PC-9 (cell line): ENCODE measurements at regions not wholly inside any gene's neighbourhood (a gene's known extent, or its start where the extent isn't known, plus 50 kb on each side); places are given as distances from the start of the nearest gene placed in this dataset.
"Not testable (repeated sequence)": the region's sequence is repeated elsewhere in the genome, so short reads cannot be mapped to it uniquely, and the experiment has no call there.

Experiments used
- BruUV-seq: library from RNA; stranded (reverse); fragments of 400-500 nt; replicated peaks from 2 replicates; lab custom pipeline; 2021; lab: Mats Ljungman, UMichigan
- CTCF ChIA-PET: fragments of 300-600 bp; sonication (Branson Sonifier 250); formaldehyde crosslinking; loops from one replicate; lab custom pipeline; 2022; ENCODE audit warnings: antibody characterized with exemption; lab: Charles Lee
- POLR2A ChIA-PET: fragments of 300-600 bp; sonication (Branson Sonifier 250); formaldehyde crosslinking; loops from one replicate; lab custom pipeline; 2022; ENCODE audit warnings: antibody characterized with exemption; ENCODE audit not compliant: unreplicated experiment; lab: Charles Lee
- DNase-seq, 2 experiments: peaks; one replicate each; pipeline versions ENCODE4 v3.0.0 to v3.0.0-alpha.2; 2015 to 2022; ENCODE audit warnings: mixed read lengths in 1 of 2
- H2AFZ ChIP-seq: fragments of 200-600 bp; sonication (generic); 2 replicates; pipeline ENCODE4 v1.8.1; 2017; ENCODE audit warnings: antibody characterized with exemption
- H3F3A ChIP-seq: fragments of 200-600 bp; sonication (generic); 2 replicates; pipeline ENCODE4 v1.8.1; 2017; ENCODE audit warnings: antibody characterized with exemption, mild to moderate bottlenecking, low read depth; ENCODE audit not compliant: insufficient read depth
- H3K27ac ChIP-seq: fragments of 200-600 bp; sonication (generic); 2 replicates; pipeline ENCODE4 v1.6.1; 2016; ENCODE audit warnings: mixed run types
- H3K27me3 ChIP-seq: fragments of 200-600 bp; sonication (generic); 2 replicates; pipeline ENCODE4 v1.6.1; 2016; ENCODE audit warnings: low read depth, mixed run types; ENCODE audit not compliant: insufficient read depth
- H3K36me3 ChIP-seq: fragments of 200-600 bp; sonication (generic); 2 replicates; pipeline ENCODE4 v1.6.1; 2016; ENCODE audit warnings: low read depth, mixed run types
- H3K4me1 ChIP-seq: fragments of 200-600 bp; sonication (generic); replicated peaks from 2 replicates; pipeline ENCODE4 v1.6.1; 2016; ENCODE audit warnings: mixed run types; ENCODE audit not compliant: insufficient read depth
- H3K4me2 ChIP-seq: fragments of 200-600 bp; sonication (generic); 2 replicates; pipeline ENCODE4 v1.6.1; 2017; ENCODE audit warnings: mixed run types
- H3K4me3 ChIP-seq: fragments of 200-600 bp; sonication (generic); 2 replicates; pipeline ENCODE4 v1.6.1; 2016; ENCODE audit warnings: mixed run types
- H3K79me2 ChIP-seq: fragments of 200-600 bp; sonication (generic); 2 replicates; pipeline ENCODE4 v1.6.1; 2017; ENCODE audit warnings: low read depth, mixed run types
- H3K9me2 ChIP-seq: fragments of 200-600 bp; sonication (generic); 2 replicates; pipeline ENCODE4 v1.8.1; 2017; ENCODE audit warnings: mild to moderate bottlenecking; ENCODE audit not compliant: insufficient read depth
- H3K9me3 ChIP-seq: fragments of 200-600 bp; sonication (generic); 2 replicates; pipeline ENCODE4 v1.8.1; 2016; ENCODE audit warnings: low read depth; ENCODE audit not compliant: insufficient read depth
- H4K20me1 ChIP-seq: fragments of 200-600 bp; sonication (generic); 2 replicates; pipeline ENCODE4 v1.8.1; 2017; ENCODE audit not compliant: insufficient read depth
- EZH2 ChIP-seq: fragments of 200-600 bp; sonication (generic); IDR thresholded peaks from 2 replicates; pipeline ENCODE4 v1.8.0; 2017; ENCODE audit warnings: antibody characterized with exemption, low read depth
- intact Hi-C: fragments of 100-400 bp; cut with micrococcal nuclease; formaldehyde crosslinking; loops from one replicate; pipeline ENCODE4 v1.10.0; 2022; ENCODE audit not compliant: unreplicated experiment
- TF ChIP-seq, protein P1 (sequence below): fragments of 200-600 bp; sonication (generic); conservative IDR thresholded peaks from 2 replicates; pipeline ENCODE4 v1.6.1; 2017; ENCODE audit warnings: mixed run types, antibody characterized with exemption, mild to moderate bottlenecking, moderate library complexity

GRCh38 chr17:21476867-21477266 is 100.7 kb downstream of the KCNJ12 start:
- Histone ChIP-seq H3K4me1 (no peaks in the 10 kb centered on the region), H3K36me3 (no peaks in the 10 kb centered on the region), H3K9me2 (no peaks in the 10 kb centered on the region), H3F3A (no peaks in the 10 kb centered on the region), H3K4me2 (no peak overlapping the region), H3K79me2 (no peaks in the 10 kb centered on the region), H3K27ac (no peak overlapping the region), H3K4me3 (no peak overlapping the region), H3K27me3 (peaks cover 91% of the 10 kb centered on the region), H4K20me1 (no peaks in the 10 kb centered on the region), H3K9me3 (no peaks in the 10 kb centered on the region; the same call in 1 of the 2 replicates), H2AFZ (no peak overlapping the region)
- TF ChIP-seq, protein P1, sequence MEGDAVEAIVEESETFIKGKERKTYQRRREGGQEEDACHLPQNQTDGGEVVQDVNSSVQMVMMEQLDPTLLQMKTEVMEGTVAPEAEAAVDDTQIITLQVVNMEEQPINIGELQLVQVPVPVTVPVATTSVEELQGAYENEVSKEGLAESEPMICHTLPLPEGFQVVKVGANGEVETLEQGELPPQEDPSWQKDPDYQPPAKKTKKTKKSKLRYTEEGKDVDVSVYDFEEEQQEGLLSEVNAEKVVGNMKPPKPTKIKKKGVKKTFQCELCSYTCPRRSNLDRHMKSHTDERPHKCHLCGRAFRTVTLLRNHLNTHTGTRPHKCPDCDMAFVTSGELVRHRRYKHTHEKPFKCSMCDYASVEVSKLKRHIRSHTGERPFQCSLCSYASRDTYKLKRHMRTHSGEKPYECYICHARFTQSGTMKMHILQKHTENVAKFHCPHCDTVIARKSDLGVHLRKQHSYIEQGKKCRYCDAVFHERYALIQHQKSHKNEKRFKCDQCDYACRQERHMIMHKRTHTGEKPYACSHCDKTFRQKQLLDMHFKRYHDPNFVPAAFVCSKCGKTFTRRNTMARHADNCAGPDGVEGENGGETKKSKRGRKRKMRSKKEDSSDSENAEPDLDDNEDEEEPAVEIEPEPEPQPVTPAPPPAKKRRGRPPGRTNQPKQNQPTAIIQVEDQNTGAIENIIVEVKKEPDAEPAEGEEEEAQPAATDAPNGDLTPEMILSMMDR = no peak
- no peak for TF ChIP-seq EZH2
- DNase-seq = no peak
- BruUV-seq = no TSS peak
- ChIA-PET POLR2A (no interaction called here), CTCF (no interaction called here)
- intact Hi-C loops = no loop called here

DNA sequence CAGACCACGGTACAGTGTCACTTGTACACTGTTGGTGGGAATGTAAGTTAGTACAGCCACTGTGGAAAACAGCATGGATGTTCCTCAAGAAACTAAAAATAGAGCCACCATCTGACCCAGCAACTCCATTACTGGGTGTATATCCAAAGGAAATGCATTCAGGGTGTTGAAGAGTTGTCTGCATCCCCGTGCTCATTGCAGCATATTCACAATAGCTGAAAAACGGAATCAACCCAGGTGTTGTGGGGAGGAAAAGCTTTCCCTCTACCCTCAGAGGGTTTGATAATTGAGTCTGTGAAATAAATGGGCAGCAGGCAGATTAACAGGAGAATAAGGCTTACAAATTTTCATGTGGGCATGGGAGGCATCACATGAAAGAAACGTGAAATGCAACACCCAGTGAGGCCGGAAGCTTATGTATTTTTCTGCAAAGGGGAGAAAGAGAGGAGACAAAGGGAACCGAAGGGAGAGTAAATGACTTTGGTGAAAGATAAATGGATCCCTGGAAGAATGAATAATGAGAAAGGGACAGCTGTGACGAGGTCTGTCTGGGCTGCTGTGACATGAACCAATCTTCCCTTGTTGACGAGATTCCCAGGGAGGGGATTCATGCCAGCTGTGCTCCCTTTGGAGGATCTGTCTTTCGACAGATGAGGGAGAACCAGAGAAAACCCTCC is 106.2 kb downstream of the KCNJ12 start:
- H3K4me2 ChIP-seq = no peak overlapping the region
- CTCF ChIA-PET = no interaction called here
- POLR2A ChIA-PET = no interaction called here
- no peak overlapping the region for H3K27ac ChIP-seq
- H3K9me2 ChIP-seq = no peaks in the 10 kb centered on the region
- intact Hi-C loops = no loop called here
- H3K79me2 ChIP-seq = no peaks in the 10 kb centered on the region
- no TSS peak for BruUV-seq
- TF ChIP-seq, protein P1 = no peak
- H4K20me1 ChIP-seq = no peaks in the 10 kb centered on the region
- H3K36me3 ChIP-seq = no peaks in the 10 kb centered on the region
- no peaks in the 10 kb centered on the region; the same call in 1 of the 2 replicates for H3K9me3 ChIP-seq
- no peak overlapping the region for H3K4me3 ChIP-seq
- H2AFZ ChIP-seq = no peak overlapping the region
- no peak for DNase-seq
- peaks cover 93% of the 10 kb centered on the region for H3K27me3 ChIP-seq
- H3K4me1 ChIP-seq = no peaks in the 10 kb centered on the region
- H3F3A ChIP-seq = no peaks in the 10 kb centered on the region

- BruUV-seq = not testable (repeated sequence)
Measured at GRCh38 chr17:21488043-21488442, 111.9 kb downstream of the KCNJ12 start.

DNA sequence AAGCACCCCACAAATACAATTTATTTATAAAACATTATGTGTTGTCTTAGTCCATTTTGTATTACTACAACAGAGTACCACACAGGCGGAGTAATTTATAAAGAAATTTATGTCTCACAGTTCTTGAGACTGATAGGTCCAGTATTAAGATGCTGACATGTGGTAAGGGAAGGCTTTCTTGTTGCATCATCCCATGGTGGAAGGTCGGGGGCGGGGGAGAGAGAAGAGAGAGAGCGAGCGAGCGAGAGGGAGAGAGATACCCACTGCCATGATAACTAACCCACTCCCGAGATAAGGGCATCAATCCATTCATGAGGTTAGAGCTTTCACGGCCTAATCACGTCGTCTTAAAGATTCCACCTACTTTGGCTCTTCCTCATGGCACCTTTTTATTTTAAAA is 117.8 kb downstream of the KCNJ12 start:
- TF ChIP-seq EZH2 = no peak
- TF ChIP-seq, protein P1 = no peak
- Histone ChIP-seq H3K27ac (no peak overlapping the region), H4K20me1 (no peaks in the 10 kb centered on the region), H3K79me2 (no peaks in the 10 kb centered on the region), H3K4me2 (no peak overlapping the region), H3K27me3 (peaks cover 82% of the 10 kb centered on the region), H2AFZ (no peak overlapping the region), H3K9me2 (no peaks in the 10 kb centered on the region), H3K9me3 (no peaks in the 10 kb centered on the region), H3K4me1 (no peaks in the 10 kb centered on the region), H3F3A (no peaks in the 10 kb centered on the region), H3K4me3 (no peak overlapping the region), H3K36me3 (no peaks in the 10 kb centered on the region)
- CTCF ChIA-PET = interaction anchor here (0.6 kb wide), 1 partner anchor 19 kb away, joined by 3 read pairs; no protein-coding TSS in a partner anchor
- POLR2A ChIA-PET = no interaction called here
- no TSS peak for BruUV-seq
- DNase-seq = no peak
- intact Hi-C loops = no loop called here

More at GRCh38 chr17:21488043-21488442, 111.9 kb downstream of the KCNJ12 start:
- H2AFZ ChIP-seq, H3K4me3 ChIP-seq, H3K79me2 ChIP-seq, CTCF ChIA-PET, H4K20me1 ChIP-seq, POLR2A ChIA-PET, DNase-seq, H3K4me1 ChIP-seq, H3K9me2 ChIP-seq, intact Hi-C loops, H3K36me3 ChIP-seq, H3K27ac ChIP-seq, H3K4me2 ChIP-seq, H3F3A ChIP-seq, H3K9me3 ChIP-seq: not testable (repeated sequence)
- peaks cover 84% of the 10 kb centered on the region for H3K27me3 ChIP-seq
